GM12878 (cell line): ENCODE measurements at regions not wholly inside any gene's neighbourhood (a gene's known extent, or its start where the extent isn't known, plus 50 kb on each side); places are given as distances from the start of the nearest gene placed in this dataset.

ENCODE experiments used
- ATAC-seq: fragments of 200-7000 bp; cut with Tn5 transposase; 3 replicates; pipeline ENCODE4 v1.9.1; 2020; ENCODE audit warnings: mild to moderate bottlenecking, moderate library complexity
- BruUV-seq: library from RNA; stranded (reverse); fragments of 400-500 nt; replicated peaks from 2 replicates; lab custom pipeline; 2021; lab: Mats Ljungman, UMichigan
- CTCF ChIA-PET: fragments of 300-600 bp; sonication (Branson Sonifier 250); formaldehyde crosslinking; extraction: SDS; loops from one replicate; lab custom pipeline; 2021; ENCODE audit warnings: inconsistent platforms; lab: Yijun Ruan, JAX
- POLR2A ChIA-PET: fragments of 350-600 bp; formaldehyde crosslinking; extraction: SDS; loops from one replicate; lab custom pipeline; 2021; ENCODE audit warnings: inconsistent platforms; lab: Charles Lee
- RAD21 ChIA-PET: fragments of 300-600 bp; sonication (Branson Sonifier 250); formaldehyde crosslinking; loops from one replicate; lab custom pipeline; 2023; ENCODE audit warnings: antibody characterized with exemption; ENCODE audit not compliant: unreplicated experiment; lab: Charles Lee
- SMC1A ChIA-PET: fragments of 300-600 bp; sonication (Branson Sonifier 250); formaldehyde crosslinking; loops from one replicate; lab custom pipeline; 2023; ENCODE audit not compliant: unreplicated experiment, uncharacterized antibody; lab: Charles Lee
- DNase-seq: peaks from one replicate; pipeline ENCODE4 v3.0.0-alpha.2; 2011; ENCODE audit warnings: low read depth, low spot score
- FAIRE-seq: peaks from 3 replicates; lab custom pipeline; 2011; peaks lifted over from hg19 to GRCh38; lab: Jason Lieb, UNC
- H2AFZ ChIP-seq: 2 replicates; pipeline ENCODE4 v1.6.0; 2011; ENCODE audit warnings: low read depth, low read length, control low read depth; ENCODE audit not compliant: control insufficient read depth
- H3K27ac ChIP-seq: 2 replicates; pipeline ENCODE4 v1.5.1; 2011; ENCODE audit warnings: control low read depth; ENCODE audit not compliant: control insufficient read depth, insufficient read depth
- H3K27me3 ChIP-seq, 2 experiments: replicated peaks in 1 of 2; 2 replicates each; pipeline versions ENCODE4 v1.6.0 to v1.6.1; 2011; ENCODE audit warnings: low read length in 1 of 2; ENCODE audit not compliant: control insufficient read depth in 2 of 2, insufficient read depth in 2 of 2
- H3K36me3 ChIP-seq, 2 experiments: 2 replicates each; pipeline ENCODE4 v1.5.1; 2011; ENCODE audit warnings: low read length in 1 of 2; ENCODE audit not compliant: control insufficient read depth in 2 of 2, insufficient read depth in 2 of 2
- H3K4me1 ChIP-seq: 2 replicates; pipeline ENCODE4 v1.6.1; 2011; ENCODE audit warnings: mild to moderate bottlenecking, low read length, moderate library complexity, mixed read lengths; ENCODE audit not compliant: control insufficient read depth, insufficient read depth
- H3K4me2 ChIP-seq: 2 replicates; pipeline ENCODE4 v1.6.0; 2011; ENCODE audit warnings: control low read depth; ENCODE audit not compliant: control insufficient read depth, insufficient read depth
- H3K4me3 ChIP-seq: fragments of 200-600 bp; sonication (generic); 2 replicates; pipeline ENCODE4 v1.5.1; 2016
- H3K79me2 ChIP-seq: 2 replicates; pipeline ENCODE4 v1.6.0; 2011; ENCODE audit warnings: low read length; ENCODE audit not compliant: control insufficient read depth, insufficient read depth
- H3K9ac ChIP-seq: 2 replicates; pipeline ENCODE4 v1.8.0; 2011; ENCODE audit warnings: low read length, control low read depth, mixed read lengths; ENCODE audit not compliant: control insufficient read depth, insufficient read depth
- H3K9me3 ChIP-seq: replicated peaks from 3 replicates; pipeline ENCODE4 v1.5.1; 2011; ENCODE audit warnings: mild to moderate bottlenecking, low read length; ENCODE audit not compliant: control insufficient read depth, insufficient read depth
- H4K20me1 ChIP-seq: 2 replicates; pipeline ENCODE4 v1.6.0; 2011; ENCODE audit not compliant: control insufficient read depth, insufficient read depth
- BACH1 ChIP-seq: fragments of 450-650 bp; IDR thresholded peaks from 2 replicates; pipeline ENCODE4 v1.6.1; 2017; ENCODE audit warnings: mild to moderate bottlenecking, borderline replicate concordance
- CHD1 ChIP-seq: IDR thresholded peaks from 2 replicates; pipeline ENCODE4 v1.6.1; 2012; ENCODE audit warnings: low read depth, low read length, improper control_type of control experiment
- DPF2 ChIP-seq: fragments of 450-650 bp; IDR thresholded peaks from 2 replicates; pipeline ENCODE4 v1.6.1; 2017; ENCODE audit warnings: mild to moderate bottlenecking
- EZH2 ChIP-seq: IDR thresholded peaks from 2 replicates; pipeline ENCODE4 v1.6.1; 2012; ENCODE audit warnings: low read depth, mild to moderate bottlenecking, control low read depth, inconsistent platforms, low read length, borderline replicate concordance; ENCODE audit not compliant: control insufficient read depth
- GABPA ChIP-seq: IDR thresholded peaks from 2 replicates; pipeline ENCODE4 v1.6.1; 2014; ENCODE audit warnings: antibody characterized with exemption, low read depth, mild to moderate bottlenecking, inconsistent platforms
- LARP7 ChIP-seq: fragments of 450-650 bp; IDR thresholded peaks from 2 replicates; pipeline ENCODE4 v1.6.1; 2017; ENCODE audit warnings: mild to moderate bottlenecking
- MEF2B ChIP-seq: fragments of 450-650 bp; IDR thresholded peaks from 2 replicates; pipeline ENCODE4 v1.6.1; 2018; ENCODE audit warnings: mild to moderate bottlenecking, moderate library complexity; ENCODE audit not compliant: partially characterized antibody, poor library complexity, severe bottlenecking
- NR2C1 ChIP-seq: fragments of 450-650 bp; IDR thresholded peaks from 2 replicates; pipeline ENCODE4 v1.6.1; 2017; ENCODE audit warnings: antibody characterized with exemption, mild to moderate bottlenecking, moderate library complexity
- PML ChIP-seq: IDR thresholded peaks from 2 replicates; pipeline ENCODE4 v1.6.1; 2012; ENCODE audit warnings: low read length, inconsistent platforms
- RCOR1 ChIP-seq: conservative IDR thresholded peaks from 2 replicates; pipeline ENCODE4 v1.6.1; 2012; ENCODE audit warnings: low read depth, low read length, improper control_type of control experiment
- RUNX3 ChIP-seq: IDR thresholded peaks from 2 replicates; pipeline ENCODE4 v1.6.1; 2012; ENCODE audit warnings: low read length, inconsistent platforms
- SIX5 ChIP-seq: IDR thresholded peaks from 2 replicates; pipeline ENCODE4 v1.6.1; 2011; ENCODE audit warnings: mild to moderate bottlenecking, low read depth, low read length, moderate library complexity; ENCODE audit not compliant: severe bottlenecking
- SMARCA5 ChIP-seq: fragments of 450-650 bp; IDR thresholded peaks from 2 replicates; pipeline ENCODE4 v1.6.1; 2017; ENCODE audit warnings: mild to moderate bottlenecking
- SRF ChIP-seq, 2 experiments: IDR thresholded peaks; 2 replicates each; pipeline ENCODE4 v1.6.1; 2011; ENCODE audit warnings: low read depth in 2 of 2, low read length in 2 of 2, mild to moderate bottlenecking in 1 of 2, moderate library complexity in 1 of 2
- TAF1 ChIP-seq: IDR thresholded peaks from 2 replicates; pipeline ENCODE4 v1.6.1; 2011; ENCODE audit warnings: mild to moderate bottlenecking, low read depth, low read length, borderline replicate concordance
- YBX1 ChIP-seq: fragments of 450-650 bp; IDR thresholded peaks from 2 replicates; pipeline ENCODE4 v1.6.1; 2016; ENCODE audit warnings: antibody characterized with exemption
- WGBS: methylation state at CpG from one replicate; pipeline ENCODE4 v1.1.6; 2016; ENCODE audit warnings: low lambda C conversion rate; ENCODE audit not compliant: insufficient replicate concordance, insufficient coverage; ENCODE audit errors: missing lambda C conversion rate; 5-methylcytosine and 5-hydroxymethylcytosine counted together
- in situ Hi-C: fragments of 300-500 bp; cut with MboI; formaldehyde crosslinking; loops from 9 replicates; pipeline ENCODE4 v1.14.3; 2018; ENCODE audit warnings: mixed read lengths
- intact Hi-C: fragments of 100-400 bp; cut with micrococcal nuclease; formaldehyde crosslinking; loops from one replicate; pipeline ENCODE4 v1.14.2; 2022; ENCODE audit not compliant: unreplicated experiment
- TF ChIP-seq, protein P1 (sequence below): IDR thresholded peaks from 2 replicates; pipeline ENCODE4 v1.6.1; 2012; ENCODE audit warnings: low read length, inconsistent platforms
- TF ChIP-seq, protein P2 (sequence below): IDR thresholded peaks from 2 replicates; pipeline ENCODE4 v1.6.1; 2011; ENCODE audit warnings: borderline replicate concordance, low read depth, mild to moderate bottlenecking, moderate library complexity, mixed read lengths, low read length; ENCODE audit not compliant: insufficient read depth; ENCODE audit errors: extremely low read length
- TF ChIP-seq, protein P3 (sequence below): fragments of 450-650 bp; IDR thresholded peaks from 2 replicates; pipeline ENCODE4 v1.6.1; 2018; ENCODE audit warnings: borderline replicate concordance, mild to moderate bottlenecking; ENCODE audit not compliant: partially characterized antibody

DNA sequence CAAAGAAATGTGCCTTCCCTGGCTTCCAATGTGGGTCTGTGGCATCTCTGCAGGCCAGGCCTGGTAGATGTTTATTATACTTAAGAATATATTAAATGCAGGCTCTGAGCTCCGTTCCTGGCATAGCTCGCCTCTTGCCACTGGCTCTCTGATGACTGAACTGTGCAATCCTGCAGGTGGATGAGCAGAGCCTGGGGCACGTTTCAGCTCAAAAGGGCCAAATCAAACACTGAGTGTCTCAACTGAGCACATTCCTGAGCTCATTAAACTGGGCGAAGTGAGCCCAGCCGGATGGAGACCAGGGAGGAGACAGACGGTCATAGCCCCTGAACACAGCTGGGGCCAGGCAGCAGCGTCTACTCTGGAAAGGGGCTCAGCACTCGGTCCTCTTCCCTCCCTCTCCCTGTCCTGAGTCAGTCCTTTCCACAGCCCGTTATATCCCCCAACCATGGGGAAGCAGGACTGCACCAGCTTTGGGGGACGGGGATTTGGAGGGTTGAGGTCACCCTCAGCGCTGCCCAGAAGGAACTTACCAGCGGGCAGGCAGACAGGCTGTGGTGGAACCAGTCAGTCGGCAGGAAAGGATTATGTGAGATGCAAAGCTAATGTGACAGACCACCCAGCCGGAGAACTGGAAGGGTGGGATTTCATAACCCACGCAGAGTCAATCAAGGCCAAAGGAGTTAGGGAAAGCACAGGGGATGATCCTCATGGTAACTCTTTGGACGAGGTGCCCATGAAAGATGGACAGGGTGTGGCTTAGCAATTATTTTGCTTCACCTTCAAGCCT is 77.4 kb upstream of the ANKRD34C start (continued):
- no peak for TF ChIP-seq SIX5

DNA sequence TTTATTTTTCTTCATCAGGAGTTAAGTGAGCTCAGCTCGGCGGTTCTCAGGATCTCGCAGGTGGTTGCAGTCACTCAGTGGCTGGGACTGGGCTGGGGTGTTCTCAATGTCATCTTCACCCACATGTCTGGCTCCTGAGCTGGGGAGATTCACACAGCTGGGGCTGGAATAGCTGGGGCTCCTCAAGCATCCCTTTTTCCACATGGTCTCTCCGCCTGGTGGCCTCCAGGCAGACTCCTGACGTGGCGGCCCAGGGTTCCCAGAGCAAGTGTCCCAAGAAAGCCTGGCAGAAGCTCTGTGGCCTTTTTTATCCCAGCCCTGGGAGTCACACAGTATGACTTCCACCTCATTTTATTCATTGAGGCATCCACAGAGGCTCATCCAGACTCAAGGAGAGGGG is 84.1 kb upstream of the ANKRD34C start:
- Histone ChIP-seq H3K27ac (no peak overlapping the region), H4K20me1 (no peaks in the 10 kb centered on the region), H3K27me3 (peaks cover 0 to 4% of the 10 kb centered on the region in 2 experiments; a peak in 1 of 4 replicates), H2AFZ (no peak overlapping the region), H3K4me1 (no peaks in the 10 kb centered on the region), H3K9me3 (no peaks in the 10 kb centered on the region), H3K4me3 (no peak overlapping the region), H3K79me2 (no peaks in the 10 kb centered on the region), H3K9ac (no peak overlapping the region), H3K4me2 (no peak overlapping the region), H3K36me3 (no peaks in the 10 kb centered on the region)
- no TSS peak for BruUV-seq
- 25% methylated on average over 6 of the region's 6 CpGs for WGBS
- ChIA-PET RAD21 (interaction anchor here (1.4 kb wide), 1 partner anchor 14 kb away, joined by 3 read pairs; no protein-coding TSS in a partner anchor), CTCF (interaction anchor here (0.6 to 2.2 kb wide), 2 partner anchors 14 to 170 kb away, joined by 4 to 10 read pairs; no protein-coding TSS in a partner anchor), POLR2A (no interaction called here), SMC1A (interaction anchor here (0.9 kb wide), 1 partner anchor 91 kb away, joined by 5 read pairs; no protein-coding TSS in a partner anchor)
- ATAC-seq, result no peak
- DNase-seq, result no peak
- intact Hi-C loops (no loop called here), in situ Hi-C loops (no loop called here)
- FAIRE-seq, result no peak
- no peak for TF ChIP-seq EZH2
- no peak for TF ChIP-seq RCOR1
- TF ChIP-seq SRF (IDR thresholded peaks at IDR 0.05; ENCODE audit: low read depth in 2 of 2, low read length in 2 of 2), result no peak
- TF ChIP-seq YBX1, result no peak
- TF ChIP-seq GABPA, result no peak
- no peak for TF ChIP-seq LARP7
- TF ChIP-seq PML, result no peak
- TF ChIP-seq BACH1, result no peak
- no peak for TF ChIP-seq CHD1
- TF ChIP-seq, protein P1, sequence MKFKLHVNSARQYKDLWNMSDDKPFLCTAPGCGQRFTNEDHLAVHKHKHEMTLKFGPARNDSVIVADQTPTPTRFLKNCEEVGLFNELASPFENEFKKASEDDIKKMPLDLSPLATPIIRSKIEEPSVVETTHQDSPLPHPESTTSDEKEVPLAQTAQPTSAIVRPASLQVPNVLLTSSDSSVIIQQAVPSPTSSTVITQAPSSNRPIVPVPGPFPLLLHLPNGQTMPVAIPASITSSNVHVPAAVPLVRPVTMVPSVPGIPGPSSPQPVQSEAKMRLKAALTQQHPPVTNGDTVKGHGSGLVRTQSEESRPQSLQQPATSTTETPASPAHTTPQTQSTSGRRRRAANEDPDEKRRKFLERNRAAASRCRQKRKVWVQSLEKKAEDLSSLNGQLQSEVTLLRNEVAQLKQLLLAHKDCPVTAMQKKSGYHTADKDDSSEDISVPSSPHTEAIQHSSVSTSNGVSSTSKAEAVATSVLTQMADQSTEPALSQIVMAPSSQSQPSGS, result no peak
- TF ChIP-seq, protein P2, sequence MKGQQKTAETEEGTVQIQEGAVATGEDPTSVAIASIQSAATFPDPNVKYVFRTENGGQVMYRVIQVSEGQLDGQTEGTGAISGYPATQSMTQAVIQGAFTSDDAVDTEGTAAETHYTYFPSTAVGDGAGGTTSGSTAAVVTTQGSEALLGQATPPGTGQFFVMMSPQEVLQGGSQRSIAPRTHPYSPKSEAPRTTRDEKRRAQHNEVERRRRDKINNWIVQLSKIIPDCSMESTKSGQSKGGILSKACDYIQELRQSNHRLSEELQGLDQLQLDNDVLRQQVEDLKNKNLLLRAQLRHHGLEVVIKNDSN, result no peak
- TF ChIP-seq NR2C1, result no peak
- TF ChIP-seq DPF2, result no peak
- no peak for TF ChIP-seq SMARCA5
- TF ChIP-seq MEF2B, result no peak
- TF ChIP-seq SIX5, result no peak
- no peak for TF ChIP-seq RUNX3
- TF ChIP-seq, protein P3, sequence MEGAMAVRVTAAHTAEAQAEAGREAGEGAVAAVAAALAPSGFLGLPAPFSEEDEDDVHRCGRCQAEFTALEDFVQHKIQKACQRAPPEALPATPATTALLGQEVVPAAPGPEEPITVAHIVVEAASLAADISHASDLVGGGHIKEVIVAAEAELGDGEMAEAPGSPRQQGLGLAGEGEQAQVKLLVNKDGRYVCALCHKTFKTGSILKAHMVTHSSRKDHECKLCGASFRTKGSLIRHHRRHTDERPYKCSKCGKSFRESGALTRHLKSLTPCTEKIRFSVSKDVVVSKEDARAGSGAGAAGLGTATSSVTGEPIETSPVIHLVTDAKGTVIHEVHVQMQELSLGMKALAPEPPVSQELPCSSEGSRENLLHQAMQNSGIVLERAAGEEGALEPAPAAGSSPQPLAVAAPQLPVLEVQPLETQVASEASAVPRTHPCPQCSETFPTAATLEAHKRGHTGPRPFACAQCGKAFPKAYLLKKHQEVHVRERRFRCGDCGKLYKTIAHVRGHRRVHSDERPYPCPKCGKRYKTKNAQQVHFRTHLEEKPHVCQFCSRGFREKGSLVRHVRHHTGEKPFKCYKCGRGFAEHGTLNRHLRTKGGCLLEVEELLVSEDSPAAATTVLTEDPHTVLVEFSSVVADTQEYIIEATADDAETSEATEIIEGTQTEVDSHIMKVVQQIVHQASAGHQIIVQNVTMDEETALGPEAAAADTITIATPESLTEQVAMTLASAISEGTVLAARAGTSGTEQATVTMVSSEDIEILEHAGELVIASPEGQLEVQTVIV, result no peak
- no peak for TF ChIP-seq TAF1
